Body of pancreas (tissue), 4 donors: ENCODE measurements at regions not wholly inside any gene's neighbourhood (a gene's known extent, or its start where the extent isn't known, plus 50 kb on each side); places are given as distances from the start of the nearest gene placed in this dataset.
A peak's percentile ranks its signal among the peaks of the same experiment; 100 is the strongest.
"Not testable (repeated sequence)": the region's sequence is repeated elsewhere in the genome, so short reads cannot be mapped to it uniquely, and the experiment has no call there.

Experiments
- ATAC-seq: fragments of 150-250 bp; one replicate; pipeline ENCODE4 v1.9.1; 2016
- DNase-seq, 4 donors: peaks; one replicate each; pipeline ENCODE4 v3.0.0-alpha.2; 2019
- H3K27ac ChIP-seq, 4 donors: fragments of 200-600 bp; sonication (generic); 1 replicate in 3 of 4; 2 replicates in 1 of 4; pipeline versions ENCODE4 v1.5.1 to v1.6.1; 2016 to 2019; ENCODE audit warnings: mild to moderate bottlenecking in 1 of 4, mixed read lengths in 1 of 4, moderate library complexity in 1 of 4
- H3K27me3 ChIP-seq, 2 donors: fragments of 200-600 bp; sonication (generic); one replicate each; pipeline ENCODE4 v1.6.0; 2016; ENCODE audit warnings: mild to moderate bottlenecking in 1 of 2
- H3K36me3 ChIP-seq, 2 donors: fragments of 200-600 bp; sonication (generic); replicated peaks in 1 of 2; 2 replicates each; pipeline ENCODE4 v1.5.1; 2016; ENCODE audit warnings: low read depth in 2 of 2; ENCODE audit not compliant: insufficient read depth in 1 of 2
- H3K4me1 ChIP-seq: fragments of 200-600 bp; sonication (generic); one replicate; pipeline ENCODE4 v1.6.0; 2016
- H3K4me3 ChIP-seq, 2 donors: fragments of 200-600 bp; sonication (generic); 1 replicate in 1 of 2; 2 replicates in 1 of 2; pipeline ENCODE4 v1.5.1; 2016 to 2019
- H3K9me3 ChIP-seq, 3 donors: fragments of 200-600 bp; sonication (generic); 1 replicate in 2 of 3; 2 replicates in 1 of 3; pipeline ENCODE4 v1.5.1; 2016
- POLR2A ChIP-seq, 3 donors: fragments of 450-650 bp; IDR thresholded peaks; one replicate each; pipeline ENCODE4 v1.6.1; 2016; ENCODE audit warnings: antibody characterized with exemption in 3 of 3, mild to moderate bottlenecking in 2 of 3
- WGBS, 2 donors: methylation state at CpG; one replicate each; pipeline ENCODE4 v1.1.5; 2017; 5-methylcytosine and 5-hydroxymethylcytosine counted together
- intact Hi-C: fragments of 100-400 bp; cut with DNase I; formaldehyde crosslinking; loops from one replicate; pipeline ENCODE4 v1.15.1; 2023
- TF ChIP-seq, protein P1 (sequence below), 7 experiments: fragments of 450-650 bp in 4 of 7; fragments of 200-600 bp in 3 of 7; sonication (generic) in 3 of 7; IDR thresholded peaks; one replicate each; pipeline ENCODE4 v1.5.1; 2016 to 2019; ENCODE audit warnings: antibody characterized with exemption in 7 of 7

DNA sequence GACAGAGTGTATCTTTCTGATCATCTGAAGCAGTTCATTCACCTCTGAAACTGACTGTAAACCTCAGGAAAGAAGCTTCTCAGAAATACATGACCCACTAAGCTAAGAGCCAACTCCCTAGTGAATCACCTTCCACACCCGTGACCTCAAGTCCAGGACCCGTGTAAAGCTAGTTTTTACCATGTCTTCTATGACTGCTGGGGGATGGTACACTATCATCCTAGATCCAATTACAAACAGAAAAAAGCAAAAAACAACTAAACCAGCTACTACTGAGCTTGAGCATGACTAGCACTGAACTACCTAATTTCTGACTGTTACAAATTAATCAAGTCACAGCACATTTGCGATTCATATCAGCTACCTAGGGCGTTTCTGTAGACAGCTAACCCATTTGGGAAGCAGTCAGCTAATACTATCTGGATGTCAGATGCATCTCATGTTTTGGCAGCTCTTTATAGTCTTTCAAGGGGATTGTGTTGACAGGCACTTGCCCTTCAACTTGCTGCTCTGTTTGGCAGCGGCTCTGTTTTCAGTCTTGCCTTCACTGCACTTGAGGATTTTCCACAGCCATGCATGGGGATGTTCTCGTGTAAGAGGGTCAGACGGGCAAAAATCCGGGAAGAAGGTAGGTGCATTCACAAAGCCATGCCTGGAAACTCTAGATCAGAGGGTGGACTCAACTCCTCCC lies 350.3 kb downstream of the ANAPC1 start:
- 53 to 54% methylated on average over 6 to 8 of the region's 8 CpGs for WGBS, 2 donors
- intact Hi-C loops, H3K36me3 ChIP-seq, H3K27me3 ChIP-seq, ATAC-seq, H3K4me1 ChIP-seq, H3K9me3 ChIP-seq, DNase-seq, H3K4me3 ChIP-seq, H3K27ac ChIP-seq: not testable (repeated sequence)

DNA sequence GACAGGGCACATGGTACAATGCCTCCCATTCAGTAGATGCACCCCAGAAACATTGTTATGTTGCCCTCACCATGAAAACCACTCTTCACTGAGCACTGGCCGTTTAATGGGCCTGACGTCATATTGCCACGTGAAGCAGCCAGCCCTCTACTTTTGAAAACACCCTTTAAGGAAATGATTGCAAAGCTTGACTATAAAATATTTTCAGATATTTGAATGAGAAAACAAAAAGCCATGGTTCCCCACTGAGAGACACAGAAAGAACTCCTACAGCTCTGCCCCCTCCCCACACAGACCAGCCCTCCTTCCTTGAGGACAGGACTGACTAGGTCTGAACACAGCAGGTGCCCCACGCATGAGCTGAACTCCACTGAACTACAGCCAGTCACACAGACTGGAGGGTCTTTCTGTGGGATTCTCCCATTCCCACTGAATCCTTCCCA lies 349.1 kb downstream of the ANAPC1 start:
- WGBS, 2 donors = 36 to 39% methylated on average over 4 of the region's 4 CpGs
- intact Hi-C loops = no loop called here
- ATAC-seq (peak; percentile 53), DNase-seq (no peak)
- H3K4me1 ChIP-seq = peaks cover 6% of the 10 kb centered on the region
- no peak for TF ChIP-seq POLR2A (IDR thresholded peaks at IDR 0.05)
- TF ChIP-seq, protein P1, sequence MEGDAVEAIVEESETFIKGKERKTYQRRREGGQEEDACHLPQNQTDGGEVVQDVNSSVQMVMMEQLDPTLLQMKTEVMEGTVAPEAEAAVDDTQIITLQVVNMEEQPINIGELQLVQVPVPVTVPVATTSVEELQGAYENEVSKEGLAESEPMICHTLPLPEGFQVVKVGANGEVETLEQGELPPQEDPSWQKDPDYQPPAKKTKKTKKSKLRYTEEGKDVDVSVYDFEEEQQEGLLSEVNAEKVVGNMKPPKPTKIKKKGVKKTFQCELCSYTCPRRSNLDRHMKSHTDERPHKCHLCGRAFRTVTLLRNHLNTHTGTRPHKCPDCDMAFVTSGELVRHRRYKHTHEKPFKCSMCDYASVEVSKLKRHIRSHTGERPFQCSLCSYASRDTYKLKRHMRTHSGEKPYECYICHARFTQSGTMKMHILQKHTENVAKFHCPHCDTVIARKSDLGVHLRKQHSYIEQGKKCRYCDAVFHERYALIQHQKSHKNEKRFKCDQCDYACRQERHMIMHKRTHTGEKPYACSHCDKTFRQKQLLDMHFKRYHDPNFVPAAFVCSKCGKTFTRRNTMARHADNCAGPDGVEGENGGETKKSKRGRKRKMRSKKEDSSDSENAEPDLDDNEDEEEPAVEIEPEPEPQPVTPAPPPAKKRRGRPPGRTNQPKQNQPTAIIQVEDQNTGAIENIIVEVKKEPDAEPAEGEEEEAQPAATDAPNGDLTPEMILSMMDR (IDR thresholded peaks at IDR 0.05) = no peak
- no peak overlapping the region for H3K4me3 ChIP-seq
- no peaks in the 10 kb centered on the region for H3K9me3 ChIP-seq
- H3K27me3 ChIP-seq = no peaks in the 10 kb centered on the region
- no peaks in the 10 kb centered on the region for H3K36me3 ChIP-seq
- peak overlapping the region in 3 of 4 donors; percentile 14 to 62 (median 22) for H3K27ac ChIP-seq

DNA sequence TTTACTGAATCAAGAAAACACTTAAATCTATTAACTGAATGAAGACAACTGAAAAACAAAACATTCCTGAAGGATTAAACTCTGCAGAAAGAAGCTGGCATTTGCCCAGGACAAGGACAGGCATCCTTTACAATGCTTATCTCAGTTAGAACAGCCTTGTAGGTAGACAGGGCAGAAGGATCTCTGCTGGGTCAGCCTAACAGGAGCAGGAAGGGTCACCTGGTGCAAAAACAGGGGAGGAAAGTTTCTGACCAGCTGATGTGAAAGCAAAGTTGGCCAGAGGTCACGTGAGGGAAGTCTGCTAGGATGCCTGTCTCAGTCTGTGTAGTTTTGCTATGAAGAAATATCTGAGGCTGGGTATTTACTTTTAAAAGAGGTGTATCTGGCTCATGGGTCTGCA lies 348.6 kb downstream of the ANAPC1 start:
- no peak overlapping the region for H3K4me3 ChIP-seq
- ATAC-seq (no peak), DNase-seq (no peak)
- H3K36me3 ChIP-seq = no peaks in the 10 kb centered on the region
- TF ChIP-seq, protein P1 (IDR thresholded peaks at IDR 0.05) = no peak
- TF ChIP-seq POLR2A (IDR thresholded peaks at IDR 0.05) = no peak
- intact Hi-C loops = no loop called here
- H3K9me3 ChIP-seq = no peaks in the 10 kb centered on the region
- H3K27ac ChIP-seq = peak overlapping the region in 3 of 4 donors; percentile 14 to 62 (median 22)
- no peaks in the 10 kb centered on the region for H3K27me3 ChIP-seq
- peaks cover 6% of the 10 kb centered on the region for H3K4me1 ChIP-seq
- WGBS, 2 donors = 32 to 42% methylated on average over 1 of the region's 1 CpG

DNA sequence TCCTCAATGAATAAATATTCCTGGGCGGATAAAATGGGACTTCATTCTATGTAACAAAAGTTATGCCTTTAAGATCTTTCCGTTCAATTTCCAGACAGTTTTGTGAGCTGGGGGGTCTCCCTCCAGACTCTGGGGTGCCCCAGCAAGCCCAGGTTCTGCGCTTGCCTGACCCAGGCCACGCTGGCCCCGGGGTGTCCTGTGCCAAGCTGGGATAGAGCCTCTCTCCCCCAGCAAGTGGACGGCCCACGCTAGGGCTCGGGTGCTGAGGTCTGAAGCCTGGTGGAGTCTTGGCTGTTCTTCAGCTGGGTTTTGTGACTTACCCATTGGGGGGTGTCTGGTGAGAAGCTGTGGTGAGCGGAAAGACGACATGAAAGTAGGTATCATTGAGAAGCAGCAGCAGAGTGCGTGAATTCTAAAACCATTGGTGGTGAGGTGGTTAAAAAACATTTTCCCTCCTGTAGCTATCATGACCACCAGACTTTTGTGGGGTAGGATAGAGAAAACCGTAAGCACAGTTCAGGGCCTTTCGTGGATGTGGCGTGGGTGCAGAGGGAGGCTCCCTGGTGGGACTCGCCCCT lies 346.8 kb downstream of the ANAPC1 start:
- no peak for ATAC-seq
- 86 to 94% methylated on average over 9 to 15 of the region's 15 CpGs for WGBS, 2 donors
- no peaks in the 10 kb centered on the region for H3K27me3 ChIP-seq
- peaks cover 6% of the 10 kb centered on the region for H3K4me1 ChIP-seq
- DNase-seq = no peak
- intact Hi-C loops = no loop called here
- TF ChIP-seq, protein P1 (IDR thresholded peaks at IDR 0.05) = no peak
- no peak for TF ChIP-seq POLR2A (IDR thresholded peaks at IDR 0.05)
- H3K4me3 ChIP-seq = no peak overlapping the region
- H3K36me3 ChIP-seq = no peaks in the 10 kb centered on the region
- no peaks in the 10 kb centered on the region for H3K9me3 ChIP-seq
- H3K27ac ChIP-seq = no peak overlapping the region

DNA sequence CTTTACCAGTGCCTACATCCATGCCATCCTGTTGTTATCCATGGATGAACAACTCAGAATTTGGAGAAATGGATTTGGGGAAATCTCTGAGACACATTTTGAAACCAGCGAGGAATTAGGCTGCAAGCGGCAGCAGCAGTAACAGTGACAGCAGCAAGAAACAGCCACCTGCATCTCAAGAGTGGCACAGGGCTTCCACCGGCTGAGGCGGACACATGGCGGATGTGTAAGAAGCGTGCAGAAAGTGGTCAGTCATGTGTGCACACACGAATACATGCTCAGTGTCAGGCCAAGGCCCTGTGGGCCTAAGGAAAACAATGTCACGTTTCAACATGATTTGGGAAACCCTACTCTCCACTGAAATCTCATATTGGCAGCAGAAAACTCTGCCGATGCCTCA lies 344.0 kb downstream of the ANAPC1 start:
- H3K9me3 ChIP-seq, H3K4me1 ChIP-seq, H3K27me3 ChIP-seq, H3K27ac ChIP-seq, ATAC-seq, H3K4me3 ChIP-seq, H3K36me3 ChIP-seq, DNase-seq, intact Hi-C loops: not testable (repeated sequence)
- no CpG with 5 or more reads among the region's 9 CpGs for WGBS, 2 donors

DNA sequence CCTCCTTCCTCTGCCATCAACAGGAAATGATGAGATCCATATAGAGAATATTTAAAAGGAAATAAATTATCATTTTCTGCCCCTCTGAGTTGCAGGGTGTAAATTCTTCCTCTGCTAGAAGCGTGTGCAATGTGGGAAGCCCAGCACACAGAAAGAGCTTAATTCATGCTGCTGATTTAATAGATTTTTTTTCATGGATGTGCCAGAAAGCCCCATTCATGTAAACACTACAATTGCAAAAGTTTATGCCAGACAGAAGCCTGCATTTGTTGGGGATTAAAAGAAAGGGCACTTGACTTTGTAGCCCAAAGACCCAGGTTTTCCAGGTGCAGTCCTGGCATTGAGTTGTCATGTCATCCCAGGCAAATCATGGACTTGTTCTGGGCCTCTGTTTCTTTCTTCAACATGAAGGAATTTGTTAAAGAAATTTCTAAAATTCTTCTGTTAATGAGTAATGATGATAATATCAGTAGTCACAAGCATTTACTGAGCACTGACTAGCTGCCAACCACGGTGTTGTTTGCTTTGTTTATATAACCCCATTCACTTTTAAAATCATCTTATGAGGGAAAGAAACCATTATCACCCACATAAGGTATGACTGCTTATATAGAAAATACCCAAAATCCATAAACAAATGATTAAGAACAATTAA lies 341.7 kb downstream of the ANAPC1 start:
- H3K9me3 ChIP-seq, H3K27me3 ChIP-seq, H3K36me3 ChIP-seq, intact Hi-C loops, ATAC-seq, H3K4me1 ChIP-seq, H3K27ac ChIP-seq, H3K4me3 ChIP-seq: not testable (repeated sequence)
- DNase-seq = peak in 1 of 4 donors; percentile 28
- 6 to 7% methylated on average over 1 of the region's 2 CpGs for WGBS, 2 donors

DNA sequence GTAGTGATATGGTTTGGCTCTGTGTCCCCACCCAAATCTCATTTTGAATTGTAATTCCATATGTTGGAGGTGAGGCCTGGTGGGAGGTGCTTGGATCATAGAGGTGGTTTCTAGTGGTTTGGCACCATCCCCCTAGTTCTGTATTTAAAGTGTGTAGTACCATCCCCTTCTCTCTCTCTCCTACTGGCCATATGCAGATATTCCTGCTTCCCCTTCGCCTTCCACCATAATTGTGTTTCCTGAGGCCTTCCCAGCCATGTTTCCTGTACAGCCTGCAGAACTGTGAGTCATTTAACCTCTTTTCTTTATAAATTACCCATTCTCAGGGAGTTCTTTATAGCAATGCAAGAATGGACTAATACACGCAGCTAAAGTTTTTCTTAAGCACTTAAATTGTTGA lies 340.0 kb downstream of the ANAPC1 start:
- H3K27me3 ChIP-seq, H3K4me3 ChIP-seq, H3K36me3 ChIP-seq, H3K4me1 ChIP-seq, ATAC-seq, DNase-seq, intact Hi-C loops, H3K27ac ChIP-seq, H3K9me3 ChIP-seq: not testable (repeated sequence)
- 50% methylated on average over 1 of the region's 2 CpGs; no CpG with 5 or more reads in 1 of the 2 donors for WGBS, 2 donors

DNA sequence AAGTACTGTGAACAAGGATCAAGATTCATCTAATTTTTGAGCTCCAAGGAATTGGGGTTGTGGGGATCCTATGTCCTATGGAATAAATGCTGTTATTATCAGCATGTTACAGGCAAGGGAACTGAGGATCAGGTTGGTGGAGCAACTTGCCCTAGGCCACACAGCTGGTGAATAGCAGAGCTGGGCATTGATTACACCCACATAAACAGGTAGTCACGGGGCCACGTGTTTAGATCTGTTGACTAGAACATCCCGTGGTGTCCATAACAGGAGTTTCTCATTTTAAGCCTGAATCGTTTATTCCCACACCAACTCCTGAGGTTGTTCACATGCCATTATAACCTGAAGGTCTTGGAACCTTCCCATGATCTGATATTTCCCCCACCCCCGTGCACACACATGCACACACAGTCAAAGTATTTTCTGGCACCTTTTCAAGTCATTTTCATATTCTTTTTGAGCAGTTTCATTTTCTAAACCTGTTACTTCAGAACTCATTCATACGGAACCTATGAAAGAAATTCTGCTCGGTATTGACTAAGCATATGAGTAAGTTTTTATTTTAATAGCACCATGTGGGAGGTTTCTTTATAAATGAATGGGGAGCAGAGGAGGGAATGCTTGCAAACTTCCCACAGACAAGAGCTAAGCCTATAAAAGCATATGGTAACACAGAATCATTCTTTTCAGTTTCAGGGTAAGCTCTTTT lies 338.1 kb downstream of the ANAPC1 start:
- H3K9me3 ChIP-seq, H3K36me3 ChIP-seq, intact Hi-C loops, H3K27me3 ChIP-seq, H3K4me1 ChIP-seq, H3K4me3 ChIP-seq, DNase-seq, H3K27ac ChIP-seq, ATAC-seq: not testable (repeated sequence)
- no CpG with 5 or more reads among the region's 7 CpGs for WGBS, 2 donors
